NCI-H128 (cell line): ENCODE measurements at regions not wholly inside any gene's neighbourhood (a gene's known extent, or its start where the extent isn't known, plus 50 kb on each side); places are given as distances from the start of the nearest gene placed in this dataset.
"Not testable (repeated sequence)": the region's sequence is repeated elsewhere in the genome, so short reads cannot be mapped to it uniquely, and the experiment has no call there.

Source experiments
- DNase-seq: peaks from one replicate; lab custom pipeline; 2025; ENCODE audit not compliant: unreplicated experiment; lab: John Stamatoyannopoulos, UW

DNA sequence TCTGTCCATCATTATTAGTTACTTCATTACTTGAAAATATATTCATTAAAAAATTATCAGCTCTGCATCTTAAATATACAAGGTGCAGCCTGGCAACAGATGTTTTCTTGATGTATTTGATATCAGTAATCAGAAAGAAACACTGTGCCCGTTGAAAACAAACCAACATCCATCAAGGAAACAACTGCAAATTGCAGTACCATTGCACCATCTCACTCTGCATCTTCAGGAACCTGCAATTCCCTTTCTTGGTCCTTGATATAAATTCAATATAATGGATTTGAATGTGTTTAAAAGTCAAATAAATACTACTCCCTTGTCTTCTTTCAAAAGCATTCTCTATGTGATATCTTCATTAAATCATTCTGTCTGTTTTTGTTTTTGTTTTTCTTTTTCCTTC, 1131.2 kb downstream of the FAM181B start:
- DNase-seq, result no peak

DNA sequence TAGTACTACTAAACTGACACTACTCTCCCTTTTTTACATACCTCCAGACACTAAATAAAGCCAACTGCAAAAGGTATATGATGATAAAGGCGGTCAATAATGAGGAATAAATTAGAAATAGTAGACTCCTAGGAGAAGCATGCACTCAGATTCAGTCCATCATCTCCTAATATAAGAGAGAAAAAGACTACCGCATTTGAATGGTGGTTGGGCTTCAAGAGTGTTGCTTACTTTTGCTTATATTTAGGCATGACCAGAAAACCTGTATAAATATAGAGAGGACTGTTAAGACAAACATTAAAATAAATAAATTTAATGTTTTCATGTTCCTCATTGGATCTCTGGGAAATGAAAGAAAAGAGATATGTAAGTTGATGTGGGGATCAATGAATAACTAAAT, 1137.0 kb downstream of the FAM181B start:
- DNase-seq, result no peak

- DNase-seq, result no peak
Measured at GRCh38 chr11:81585390-81585933, 1148.2 kb downstream of the FAM181B start.

GRCh38 chr11:81579339-81579738, 1154.3 kb downstream of the FAM181B start:
- no peak for DNase-seq

DNA sequence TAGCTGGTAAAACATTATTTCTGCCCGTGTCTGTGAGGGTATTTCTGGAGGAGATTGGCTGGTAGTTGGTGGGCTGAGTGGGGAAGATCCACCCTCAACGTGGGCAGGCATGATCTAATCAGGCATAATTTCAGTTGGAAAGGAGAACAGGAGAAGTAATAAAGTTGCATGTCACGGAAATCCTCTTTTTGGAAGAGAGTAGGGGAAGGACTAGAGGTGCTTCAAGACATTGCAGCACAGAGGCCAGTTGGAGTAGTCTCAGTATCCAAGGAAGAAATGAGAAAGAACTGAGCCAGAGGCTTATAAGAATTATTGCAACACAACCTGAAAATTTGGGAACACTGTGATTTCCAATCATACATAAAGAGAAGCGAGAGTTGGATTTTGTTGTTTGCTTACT, 1155.1 kb downstream of the FAM181B start:
- no peak for DNase-seq

GRCh38 chr11:81574301-81574700, 1159.4 kb downstream of the FAM181B start:
- DNase-seq, result no peak

GRCh38 chr11:81573367-81573766, 1160.3 kb downstream of the FAM181B start:
- no peak for DNase-seq

GRCh38 chr11:81570669-81571068, 1163.0 kb downstream of the FAM181B start:
- DNase-seq, result no peak

GRCh38 chr11:81569999-81570398, 1163.7 kb downstream of the FAM181B start:
- DNase-seq, result no peak

- no peak for DNase-seq
Measured at GRCh38 chr11:81568918-81569317, 1164.7 kb downstream of the FAM181B start.

GRCh38 chr11:81548123-81548522, 1185.5 kb downstream of the FAM181B start:
- DNase-seq, result no peak

GRCh38 chr11:81539806-81540205, 1193.9 kb downstream of the FAM181B start:
- not testable (repeated sequence) for DNase-seq

GRCh38 chr11:81515566-81515965, 1218.1 kb downstream of the FAM181B start:
- DNase-seq, result no peak

GRCh38 chr11:81497202-81497804, 1236.4 kb downstream of the FAM181B start:
- no peak for DNase-seq

- no peak for DNase-seq
Measured at GRCh38 chr11:81496601-81497000, 1237.1 kb downstream of the FAM181B start.

DNA sequence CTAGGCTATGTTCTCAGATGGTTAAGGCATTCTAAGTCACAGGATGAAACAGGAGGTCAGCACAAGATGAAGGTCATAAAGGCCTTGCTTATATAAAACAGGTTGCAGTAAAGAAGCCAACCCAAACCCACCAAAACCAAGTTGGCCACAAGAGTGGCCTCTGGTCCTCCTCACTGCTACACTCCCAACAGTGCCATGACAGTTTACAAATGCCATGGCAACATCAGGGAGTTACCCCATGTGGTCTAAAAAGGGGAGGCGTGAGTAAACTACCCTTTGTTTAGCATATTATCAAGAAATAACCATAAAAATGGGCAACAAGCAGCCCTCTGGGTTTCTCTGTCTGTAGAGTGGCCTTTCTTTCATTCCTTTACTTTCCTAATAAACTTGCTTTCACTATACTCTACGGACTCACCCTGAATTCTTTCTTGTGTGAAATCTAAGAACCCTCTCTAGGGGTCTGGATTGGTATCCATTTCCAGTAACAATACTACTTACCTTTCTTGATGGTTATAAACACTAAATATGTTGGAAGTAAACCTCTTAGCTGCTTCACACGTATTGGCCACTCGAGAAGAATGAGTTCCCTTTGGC, 1237.9 kb downstream of the FAM181B start:
- DNase-seq, result no peak

DNA sequence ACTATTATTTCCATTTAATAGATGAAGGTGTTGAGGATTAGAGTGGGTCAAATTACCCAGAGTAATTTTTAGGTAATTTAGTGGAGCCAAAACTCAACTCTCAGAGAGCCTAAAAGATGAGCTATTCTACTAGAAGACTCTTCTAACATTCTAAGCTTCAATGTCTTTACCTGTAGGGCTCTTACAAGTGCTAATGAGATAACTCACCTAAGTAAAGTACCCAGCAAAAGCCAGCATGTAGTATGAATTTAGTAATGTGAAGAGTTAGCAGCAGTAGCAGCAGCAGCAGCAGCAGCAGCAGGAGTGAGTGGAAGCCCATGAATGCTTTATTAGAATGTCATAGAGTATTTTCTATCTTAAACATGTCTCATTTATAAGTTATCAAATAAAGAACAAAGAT, 1239.2 kb downstream of the FAM181B start:
- DNase-seq, result no peak

DNA sequence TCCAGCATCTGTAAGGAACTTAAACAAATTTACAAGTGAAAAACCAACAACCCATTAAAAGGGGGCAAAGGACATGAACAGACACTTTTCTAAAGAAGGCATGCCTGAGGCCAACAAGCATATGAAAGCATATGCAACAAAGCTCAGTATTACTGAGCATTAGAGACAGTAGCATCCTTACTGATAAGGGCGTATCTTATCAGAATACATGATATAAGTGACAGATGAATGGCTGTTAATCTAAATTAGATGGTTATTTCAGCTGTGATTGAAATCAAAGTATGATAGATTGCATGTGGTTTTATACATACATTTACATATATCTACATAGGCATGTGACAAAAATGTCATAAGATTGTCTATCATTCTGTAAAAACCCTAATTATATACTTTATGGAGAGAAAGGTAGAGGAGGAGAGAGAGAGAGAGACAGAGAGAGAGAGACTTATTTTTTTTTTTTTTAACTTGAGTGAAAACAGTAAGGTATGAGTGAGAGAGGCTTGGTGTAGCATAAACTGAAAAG, 1240.7 kb downstream of the FAM181B start:
- DNase-seq, result no peak

DNA sequence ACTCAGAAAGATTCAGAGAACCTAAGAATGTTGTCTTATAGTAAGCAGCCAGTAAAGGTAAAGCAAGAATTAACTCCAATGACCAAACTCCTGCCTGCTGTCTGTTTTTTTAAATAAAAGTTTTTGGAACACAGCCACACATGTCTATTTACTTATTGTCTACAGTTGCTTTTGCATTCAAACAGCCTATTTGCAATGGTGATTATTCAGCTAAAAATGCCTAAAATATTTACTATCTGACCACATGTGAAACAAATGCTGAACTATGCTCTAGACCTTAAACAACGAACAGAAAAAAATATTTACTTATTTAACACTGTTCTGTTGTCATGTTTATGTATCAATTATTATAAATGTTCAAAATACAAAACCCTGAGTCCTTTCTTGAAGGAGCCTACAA, 1246.6 kb downstream of the FAM181B start:
- DNase-seq, result no peak

DNA sequence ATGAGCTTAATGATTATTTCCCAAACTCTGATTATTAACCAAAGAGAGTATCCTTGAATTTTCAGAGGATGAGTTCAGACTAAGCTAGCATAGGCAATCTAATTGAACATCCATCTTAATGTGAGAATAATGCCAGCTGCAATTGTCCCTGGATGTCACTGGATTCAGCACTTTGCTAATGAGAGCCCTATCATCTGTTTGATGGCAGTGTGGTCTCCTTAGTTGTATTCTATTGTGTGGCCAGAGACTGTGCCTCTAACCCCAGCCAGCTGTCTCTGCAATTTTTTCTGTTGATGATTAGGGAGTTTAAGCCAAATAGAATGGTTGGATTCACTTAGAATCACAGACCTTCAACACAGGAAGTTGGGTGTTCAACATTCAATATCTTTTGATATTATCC, 1249.5 kb downstream of the FAM181B start:
- DNase-seq, result no peak

DNA sequence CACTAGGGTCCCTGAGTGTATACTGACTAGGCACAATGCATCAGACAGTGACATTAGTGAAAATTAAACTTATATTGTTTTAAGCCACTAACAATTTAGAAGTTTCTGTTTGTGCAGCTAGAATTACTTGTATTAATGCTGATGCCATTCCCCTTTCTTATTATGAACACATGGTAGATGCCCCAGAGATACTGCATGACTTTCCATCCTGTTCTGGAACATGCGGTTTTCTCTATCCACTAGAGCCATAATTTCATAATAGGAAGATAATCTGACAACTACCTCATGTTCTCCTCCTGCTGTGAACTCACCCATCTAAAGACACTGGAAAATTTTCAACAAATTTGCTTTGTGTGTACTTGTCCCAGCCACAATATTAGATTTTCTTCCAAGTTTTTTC, 1256.4 kb downstream of the FAM181B start:
- DNase-seq, result no peak

DNA sequence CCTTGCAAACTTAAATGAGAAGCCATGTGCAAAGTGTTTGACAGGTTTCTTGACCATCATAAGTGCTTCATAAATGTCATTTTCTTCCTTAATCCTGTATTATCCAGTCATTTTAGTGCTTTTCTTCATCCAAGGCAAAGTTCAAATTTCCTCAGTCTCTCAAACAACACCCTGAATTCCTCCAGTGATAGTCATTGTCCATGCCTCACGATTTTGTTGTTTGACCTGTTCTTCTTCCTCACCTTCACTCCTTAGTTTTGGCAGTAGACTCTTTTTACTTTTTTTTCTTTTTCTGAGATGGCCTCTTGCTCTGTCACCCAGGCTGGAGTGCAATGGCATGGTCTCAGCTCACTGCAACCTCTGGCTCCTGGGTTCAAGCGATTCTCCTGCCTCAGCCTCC, 1257.3 kb downstream of the FAM181B start:
- no peak for DNase-seq

DNA sequence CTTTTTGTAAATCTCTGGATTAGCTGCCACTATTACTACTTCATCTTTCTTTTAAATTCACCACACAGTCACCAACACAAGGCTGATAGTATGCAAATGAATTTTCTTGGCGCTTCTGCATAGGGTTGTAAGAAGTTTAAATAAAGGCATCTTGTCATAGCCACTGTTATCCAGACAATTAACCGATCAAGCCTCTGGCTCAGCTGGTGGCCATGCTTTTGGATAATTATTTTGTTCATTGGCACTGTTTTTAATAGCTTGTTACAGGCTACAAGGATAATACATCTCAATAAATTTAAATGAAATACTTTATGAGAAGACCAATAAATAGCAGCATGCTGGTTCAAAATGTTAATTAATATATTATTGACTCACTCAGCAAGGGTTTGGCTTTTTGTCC, 1261.0 kb downstream of the FAM181B start:
- DNase-seq, result no peak
